Stimulated activated naive B cell treated with anti-CD40 and anti-IgM and Interleukin-4, amounts not matched to agents 10 μg/mL and 1 μg/mL and 100 μg/mL, for 72 hours (primary cell): ENCODE measurements at regions not wholly inside any gene's neighbourhood (a gene's known extent, or its start where the extent isn't known, plus 50 kb on each side); places are given as distances from the start of the nearest gene placed in this dataset.

Source experiments
- ATAC-seq, 2 donors: fragments of 150-1000 bp; cut with Tn5 transposase; replicated peaks; 2 replicates each; pipeline ENCODE4 v1.10.0; 2021; ENCODE audit warnings: moderate library complexity in 1 of 2
- DNase-seq: peaks from one replicate; pipeline ENCODE4 v3.0.0; 2021
- H3K27ac Mint-ChIP-seq: one replicate; pipeline ENCODE4 v1.8.0; 2022; ENCODE audit warnings: mild to moderate bottlenecking, mixed read lengths
- H3K27me3 Mint-ChIP-seq, 2 donors: one replicate each; pipeline ENCODE4 v1.8.0; 2022; ENCODE audit warnings: mixed read lengths in 2 of 2
- H3K36me3 Mint-ChIP-seq, 2 donors: one replicate each; pipeline ENCODE4 v1.8.0; 2022; ENCODE audit warnings: mixed read lengths in 2 of 2, mild to moderate bottlenecking in 1 of 2
- H3K4me1 Mint-ChIP-seq, 2 donors: one replicate each; pipeline ENCODE4 v1.8.0; 2022; ENCODE audit warnings: mixed read lengths in 2 of 2, mild to moderate bottlenecking in 1 of 2
- H3K4me3 Mint-ChIP-seq, 2 donors: one replicate each; pipeline ENCODE4 v1.8.0; 2022; ENCODE audit warnings: mild to moderate bottlenecking in 2 of 2, mixed read lengths in 2 of 2, moderate library complexity in 1 of 2
- H3K9me3 Mint-ChIP-seq, 2 donors: one replicate each; pipeline ENCODE4 v1.8.0; 2022; ENCODE audit warnings: mixed read lengths in 2 of 2, mild to moderate bottlenecking in 1 of 2

- Mint-ChIP-seq H3K4me1 (no peaks in the 10 kb centered on the region), H3K9me3 (no peaks in the 10 kb centered on the region), H3K36me3 (no peaks in the 10 kb centered on the region), H3K27ac (no peak overlapping the region), H3K4me3 (no peak overlapping the region), H3K27me3 (no peaks in the 10 kb centered on the region)
- DNase-seq: no peak
- no peak for ATAC-seq
Observed at GRCh38 chr2:66327066-66327740, 107.7 kb upstream of the MEIS1 start.

GRCh38 chr2:66324909-66325528 is 109.9 kb upstream of the MEIS1 start:
- Mint-ChIP-seq H3K36me3 (no peaks in the 10 kb centered on the region), H3K4me1 (no peaks in the 10 kb centered on the region), H3K27ac (no peak overlapping the region), H3K27me3 (no peaks in the 10 kb centered on the region), H3K9me3 (no peaks in the 10 kb centered on the region), H3K4me3 (no peak overlapping the region)
- DNase-seq: no peak
- no peak for ATAC-seq

GRCh38 chr2:66324356-66324755 is 110.6 kb upstream of the MEIS1 start:
- DNase-seq (no peak), ATAC-seq (no peak)
- H3K4me1 Mint-ChIP-seq: no peaks in the 10 kb centered on the region
- H3K27ac Mint-ChIP-seq: no peak overlapping the region
- no peaks in the 10 kb centered on the region for H3K9me3 Mint-ChIP-seq
- no peak overlapping the region for H3K4me3 Mint-ChIP-seq
- no peaks in the 10 kb centered on the region for H3K27me3 Mint-ChIP-seq
- no peaks in the 10 kb centered on the region for H3K36me3 Mint-ChIP-seq

GRCh38 chr2:66323406-66323805 is 111.5 kb upstream of the MEIS1 start:
- Mint-ChIP-seq H3K9me3 (no peaks in the 10 kb centered on the region), H3K4me1 (no peaks in the 10 kb centered on the region), H3K27ac (no peak overlapping the region), H3K36me3 (no peaks in the 10 kb centered on the region), H3K4me3 (no peak overlapping the region), H3K27me3 (no peaks in the 10 kb centered on the region)
- DNase-seq (no peak), ATAC-seq (no peak)

GRCh38 chr2:66322506-66323260 is 112.2 kb upstream of the MEIS1 start:
- Mint-ChIP-seq H3K27me3 (no peaks in the 10 kb centered on the region), H3K4me1 (no peaks in the 10 kb centered on the region), H3K27ac (no peak overlapping the region), H3K4me3 (no peak overlapping the region), H3K9me3 (no peaks in the 10 kb centered on the region), H3K36me3 (no peaks in the 10 kb centered on the region)
- DNase-seq (no peak), ATAC-seq (no peak)

- peaks cover 3% of the 10 kb centered on the region in 2 donors for H3K9me3 Mint-ChIP-seq
- no peaks in the 10 kb centered on the region for H3K36me3 Mint-ChIP-seq
- H3K27me3 Mint-ChIP-seq: no peaks in the 10 kb centered on the region
- H3K4me1 Mint-ChIP-seq: no peaks in the 10 kb centered on the region
- no peak overlapping the region for H3K27ac Mint-ChIP-seq
- no peak for DNase-seq
- no peak overlapping the region for H3K4me3 Mint-ChIP-seq
- ATAC-seq: no peak
Observed at GRCh38 chr2:66318009-66318561, 116.8 kb upstream of the MEIS1 start.

- H3K4me3 Mint-ChIP-seq: no peak overlapping the region
- H3K27me3 Mint-ChIP-seq: no peaks in the 10 kb centered on the region
- ATAC-seq (no peak), DNase-seq (no peak)
- peaks cover 3 to 4% of the 10 kb centered on the region in 2 donors for H3K9me3 Mint-ChIP-seq
- H3K4me1 Mint-ChIP-seq: no peaks in the 10 kb centered on the region
- H3K36me3 Mint-ChIP-seq: no peaks in the 10 kb centered on the region
- H3K27ac Mint-ChIP-seq: no peak overlapping the region
Observed at GRCh38 chr2:66317268-66317890, 117.5 kb upstream of the MEIS1 start.

GRCh38 chr2:66306483-66306882 is 128.4 kb upstream of the MEIS1 start:
- Mint-ChIP-seq H3K27me3 (no peaks in the 10 kb centered on the region), H3K4me3 (no peak overlapping the region), H3K36me3 (no peaks in the 10 kb centered on the region), H3K27ac (no peak overlapping the region), H3K4me1 (no peaks in the 10 kb centered on the region), H3K9me3 (peaks cover 0 to 2% of the 10 kb centered on the region in 2 donors)
- ATAC-seq: no peak
- DNase-seq: no peak

GRCh38 chr2:66305718-66306117 is 129.2 kb upstream of the MEIS1 start:
- Mint-ChIP-seq H3K27ac (no peak overlapping the region), H3K9me3 (peaks cover 0 to 2% of the 10 kb centered on the region in 2 donors), H3K4me3 (no peak overlapping the region), H3K4me1 (no peaks in the 10 kb centered on the region), H3K27me3 (no peaks in the 10 kb centered on the region), H3K36me3 (no peaks in the 10 kb centered on the region)
- ATAC-seq (no peak), DNase-seq (no peak)

- H3K9me3 Mint-ChIP-seq: no peaks in the 10 kb centered on the region
- ATAC-seq (no peak), DNase-seq (no peak)
- H3K4me1 Mint-ChIP-seq: no peaks in the 10 kb centered on the region
- H3K27me3 Mint-ChIP-seq: peaks cover 0 to 12% of the 10 kb centered on the region in 2 donors
- no peak overlapping the region for H3K27ac Mint-ChIP-seq
- H3K4me3 Mint-ChIP-seq: no peak overlapping the region
- no peaks in the 10 kb centered on the region for H3K36me3 Mint-ChIP-seq
Observed at GRCh38 chr2:66303471-66303870, 131.5 kb upstream of the MEIS1 start.

GRCh38 chr2:66301767-66302140 is 133.2 kb upstream of the MEIS1 start:
- no peaks in the 10 kb centered on the region for H3K9me3 Mint-ChIP-seq
- DNase-seq (no peak), ATAC-seq (no peak)
- peaks cover 0 to 15% of the 10 kb centered on the region in 2 donors for H3K27me3 Mint-ChIP-seq
- H3K4me3 Mint-ChIP-seq: no peak overlapping the region
- H3K27ac Mint-ChIP-seq: no peak overlapping the region
- H3K36me3 Mint-ChIP-seq: no peaks in the 10 kb centered on the region
- H3K4me1 Mint-ChIP-seq: no peaks in the 10 kb centered on the region

GRCh38 chr2:66301022-66301766 is 133.7 kb upstream of the MEIS1 start:
- Mint-ChIP-seq H3K9me3 (no peaks in the 10 kb centered on the region), H3K27ac (no peak overlapping the region), H3K36me3 (no peaks in the 10 kb centered on the region), H3K27me3 (peaks cover 0 to 15% of the 10 kb centered on the region in 2 donors), H3K4me3 (no peak overlapping the region), H3K4me1 (no peaks in the 10 kb centered on the region)
- DNase-seq: no peak
- no peak for ATAC-seq

- Mint-ChIP-seq H3K27me3 (peaks cover 0 to 5% of the 10 kb centered on the region in 2 donors), H3K9me3 (peaks cover 4 to 5% of the 10 kb centered on the region in 2 donors), H3K36me3 (no peaks in the 10 kb centered on the region), H3K4me1 (no peaks in the 10 kb centered on the region), H3K27ac (no peak overlapping the region), H3K4me3 (no peak overlapping the region)
- DNase-seq (no peak), ATAC-seq (no peak)
Observed at GRCh38 chr2:66283787-66284186, 151.1 kb upstream of the MEIS1 start.

GRCh38 chr2:66281980-66282379 is 152.9 kb upstream of the MEIS1 start:
- DNase-seq (no peak), ATAC-seq (no peak)
- Mint-ChIP-seq H3K4me1 (no peaks in the 10 kb centered on the region), H3K27me3 (peaks cover 0 to 5% of the 10 kb centered on the region in 2 donors), H3K27ac (no peak overlapping the region), H3K36me3 (no peaks in the 10 kb centered on the region), H3K9me3 (peaks cover 3 to 4% of the 10 kb centered on the region in 2 donors), H3K4me3 (no peak overlapping the region)
